ENCODE measurements at regions not wholly inside any gene's neighbourhood (a gene's known extent, or its start where the extent isn't known, plus 50 kb on each side); places are given as distances from the start of the nearest gene placed in this dataset.

DNA sequence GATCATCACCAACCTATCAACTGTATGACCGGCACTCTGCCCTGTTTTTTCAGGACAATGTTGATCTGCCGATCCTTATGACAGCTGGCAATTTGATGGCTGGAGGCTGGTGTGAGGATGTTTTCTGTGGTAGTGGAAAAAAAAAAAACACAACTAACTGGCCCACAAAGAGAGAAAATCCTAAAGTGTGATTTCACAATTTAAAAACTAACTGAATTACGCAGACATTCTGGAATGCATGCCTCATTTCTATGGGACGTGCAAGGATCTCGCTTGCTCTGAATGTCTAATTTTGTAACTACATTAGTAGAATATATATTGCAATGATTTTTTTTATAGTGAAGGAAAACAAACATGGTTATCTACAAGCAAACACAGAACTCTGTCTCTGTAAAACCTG is 590.5 kb downstream of the ETS1 start:
- no peak for TF ChIP-seq CTCF (IDR thresholded peaks at IDR 0.05; ENCODE audit: poor library complexity, severe bottlenecking)
- TF ChIP-seq REST (IDR thresholded peaks at IDR 0.05; ENCODE audit: borderline replicate concordance) = no peak
- TF ChIP-seq EZH2 (IDR thresholded peaks at IDR 0.05; ENCODE audit: borderline replicate concordance, insufficient read depth, low read length, poor library complexity, severe bottlenecking) = no peak
- no peak for TF ChIP-seq EP300 (conservative IDR thresholded peaks at IDR 0.05; ENCODE audit: poor library complexity, severe bottlenecking)
- no peak for TF ChIP-seq RAD21 (conservative IDR thresholded peaks at IDR 0.05)
- no peak for TF ChIP-seq MXI1 (conservative IDR thresholded peaks at IDR 0.05; ENCODE audit: poor library complexity, severe bottlenecking)
